HepG2 (cell line): ENCODE measurements at regions not wholly inside any gene's neighbourhood (a gene's known extent, or its start where the extent isn't known, plus 50 kb on each side); places are given as distances from the start of the nearest gene placed in this dataset.

Source experiments
- ATAC-seq: fragments of 200-7000 bp; cut with Tn5 transposase; 3 replicates; pipeline ENCODE4 v1.9.1; 2020; ENCODE audit warnings: mild to moderate bottlenecking, moderate library complexity
- BruUV-seq: library from RNA; stranded (reverse); fragments of 400-500 nt; replicated peaks from 2 replicates; lab custom pipeline; 2021; lab: Mats Ljungman, UMichigan
- CTCF ChIA-PET: fragments of 300-600 bp; formaldehyde crosslinking; extraction: SDS; loops from one replicate; lab custom pipeline; 2021; ENCODE audit warnings: low total read pairs, inconsistent platforms, low intra/inter-chr PET ratio; lab: Yijun Ruan, JAX
- POLR2A ChIA-PET: fragments of 350-600 bp; sonication (Branson Sonifier 250); formaldehyde crosslinking; loops from one replicate; lab custom pipeline; 2020; ENCODE audit warnings: antibody characterized with exemption, inconsistent platforms; lab: Yijun Ruan, JAX
- DNase-seq: peaks from one replicate; pipeline ENCODE4 v3.0.0-alpha.2; 2015; ENCODE audit warnings: low spot score
- FAIRE-seq: peaks from 3 replicates; lab custom pipeline; 2011; peaks lifted over from hg19 to GRCh38; lab: Jason Lieb, UNC
- H2AFZ ChIP-seq: one replicate; pipeline ENCODE4 v1.6.1; 2011; ENCODE audit warnings: low read length, inconsistent platforms
- H3K27ac ChIP-seq: fragments of 300-600 bp; 3 replicates; pipeline ENCODE4 v1.8.0; 2011; ENCODE audit warnings: mixed run types, mild to moderate bottlenecking, mixed read lengths, low read length, inconsistent platforms; ENCODE audit not compliant: insufficient read depth; ENCODE audit errors: extremely low read length
- H3K27me3 ChIP-seq, 2 experiments: fragments of 200-600 bp in 1 of 2; 2 replicates in 1 of 2; 3 replicates in 1 of 2; pipeline versions ENCODE4 v1.6.0 to v1.8.0; 2011; ENCODE audit warnings: low read length in 2 of 2, mild to moderate bottlenecking in 2 of 2, moderate library complexity in 2 of 2, inconsistent platforms in 1 of 2; ENCODE audit not compliant: insufficient read depth in 2 of 2, control insufficient read depth in 1 of 2
- H3K36me3 ChIP-seq, 2 experiments: fragments of 200-600 bp in 1 of 2; replicated peaks in 1 of 2; 2 replicates in 1 of 2; 3 replicates in 1 of 2; pipeline versions ENCODE4 v1.5.1 to v1.8.0; 2011; ENCODE audit warnings: low read length in 2 of 2, inconsistent platforms in 1 of 2; ENCODE audit not compliant: insufficient read depth in 2 of 2, control insufficient read depth in 1 of 2
- H3K4me1 ChIP-seq: 2 replicates; pipeline ENCODE4 v1.5.1; 2012; ENCODE audit warnings: low read length, inconsistent platforms; ENCODE audit not compliant: insufficient read depth
- H3K4me2 ChIP-seq: 2 replicates; pipeline ENCODE4 v1.6.0; 2011; ENCODE audit warnings: low read depth, low read length, inconsistent platforms
- H3K4me3 ChIP-seq, 3 experiments: fragments of 200-600 bp in 1 of 3; sonication (generic), shearing (Covaris generic) in 1 of 3; replicated peaks in 1 of 3; 2 replicates each; pipeline ENCODE4 v1.5.1; 2011 to 2016; ENCODE audit warnings: low read length in 3 of 3, inconsistent platforms in 2 of 3, low read depth in 2 of 3, mild to moderate bottlenecking in 2 of 3, control low read depth in 1 of 3, mixed read lengths in 1 of 3; ENCODE audit not compliant: insufficient read depth in 1 of 3
- H3K79me2 ChIP-seq: one replicate; pipeline ENCODE4 v1.6.1; 2011; ENCODE audit warnings: low read length, inconsistent platforms; ENCODE audit not compliant: insufficient read depth
- H3K9ac ChIP-seq: 2 replicates; pipeline ENCODE4 v1.6.0; 2011; ENCODE audit warnings: mild to moderate bottlenecking, low read depth, low read length, inconsistent platforms; ENCODE audit not compliant: insufficient read depth
- H3K9me3 ChIP-seq: 2 replicates; pipeline ENCODE4 v1.5.1; 2012; ENCODE audit warnings: mild to moderate bottlenecking, low read length
- H4K20me1 ChIP-seq: 2 replicates; pipeline ENCODE4 v1.6.0; 2011; ENCODE audit warnings: inconsistent platforms, mild to moderate bottlenecking, low read length, moderate library complexity; ENCODE audit not compliant: insufficient read depth
- SIX1 ChIP-seq: sonication (generic); formaldehyde crosslinking; IDR thresholded peaks from 2 replicates; pipeline ENCODE4 v1.4.0; 2020; ENCODE audit warnings: missing genetic modification reagents, borderline replicate concordance
- SOX13 ChIP-seq, 3 experiments: fragments of 450-650 bp in 1 of 3; sonication (generic) in 1 of 3; formaldehyde crosslinking in 1 of 3; IDR thresholded peaks in 2 of 3; conservative IDR thresholded peaks in 1 of 3; 2 replicates each; pipeline versions ENCODE4 v1.5.0 to v1.6.1; 2016 to 2020; ENCODE audit warnings: antibody characterized with exemption in 1 of 3, mild to moderate bottlenecking in 1 of 3, missing compliant biosample characterization in 1 of 3, missing genetic modification reagents in 1 of 3, moderate library complexity in 1 of 3
- WGBS: methylation state at CpG from one replicate; pipeline ENCODE4 v1.1.6; 2017; ENCODE audit warnings: low lambda C conversion rate; 5-methylcytosine and 5-hydroxymethylcytosine counted together
- in situ Hi-C: cut with HindIII; loops from 2 replicates; pipeline ENCODE4 v1.10.0; 2017; ENCODE audit warnings: low pct_unique_long_range_greater_than_20kb; ENCODE audit not compliant: extremely low pct_ligation_motif_present
- intact Hi-C: fragments of 100-400 bp; cut with micrococcal nuclease; formaldehyde crosslinking; loops from one replicate; pipeline ENCODE4 v1.10.0; 2022; ENCODE audit not compliant: unreplicated experiment
- TF ChIP-seq, protein P1 (sequence below): sonication (generic); formaldehyde crosslinking; IDR thresholded peaks from 2 replicates; pipeline ENCODE4 v1.4.0; 2020; ENCODE audit warnings: mild to moderate bottlenecking, missing genetic modification reagents
- TF ChIP-seq, protein P2 (sequence below): sonication (generic); formaldehyde crosslinking; IDR thresholded peaks from 2 replicates; pipeline ENCODE4 v1.5.1; 2020; ENCODE audit warnings: mild to moderate bottlenecking, missing genetic modification reagents, borderline replicate concordance
- TF ChIP-seq, protein P3 (sequence below): sonication (generic); formaldehyde crosslinking; IDR thresholded peaks from 2 replicates; pipeline ENCODE4 v1.4.0; 2020; ENCODE audit warnings: missing genetic modification reagents
- TF ChIP-seq, protein P4 (sequence below): IDR thresholded peaks from 2 replicates; pipeline ENCODE4 v1.6.1; 2018; ENCODE audit warnings: missing genetic modification reagents, mild to moderate bottlenecking, missing compliant biosample characterization

DNA sequence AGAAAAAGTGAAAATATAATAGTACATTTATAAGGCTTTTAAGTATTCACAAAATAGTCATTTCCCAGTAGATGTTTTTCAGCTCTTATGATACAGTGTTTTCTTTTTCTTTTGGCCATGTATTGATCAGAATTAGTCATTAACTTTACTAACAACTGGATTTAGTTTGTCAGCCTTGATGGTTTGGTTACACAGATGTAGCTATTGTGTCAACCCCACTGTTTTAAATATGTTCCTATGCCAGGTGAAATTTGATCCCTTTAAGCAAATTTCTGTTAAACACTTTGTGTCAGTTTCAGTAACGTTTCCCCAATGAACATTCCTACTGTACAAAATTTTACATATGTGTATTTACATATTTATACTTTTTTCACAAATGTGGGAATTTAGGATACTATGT lies 261.5 kb upstream of the STARD13 start:
- no peak for DNase-seq
- POLR2A ChIA-PET = interaction anchor here (0.6 to 0.8 kb wide), 2 partner anchors 96 to 132 kb away, joined by 3 read pairs; no protein-coding TSS in a partner anchor
- intact Hi-C loops (no loop called here), in situ Hi-C loops (loop anchor here (10.0 to 25.0 kb wide), 2 partner anchors 322 to 960 kb away; partner anchors contain the start of gene PDS5B)
- no peak overlapping the region for H3K4me2 ChIP-seq
- no peaks in the 10 kb centered on the region; a peak in 1 of 5 replicates for H3K27me3 ChIP-seq
- CTCF ChIA-PET = no interaction called here
- no peaks in the 10 kb centered on the region for H3K79me2 ChIP-seq
- no peak for FAIRE-seq
- no peak overlapping the region for H3K4me3 ChIP-seq
- no peak overlapping the region for H3K27ac ChIP-seq
- no peaks in the 10 kb centered on the region for H3K9me3 ChIP-seq
- no peaks in the 10 kb centered on the region for H4K20me1 ChIP-seq
- 13% methylated on average over 1 of the region's 1 CpG for WGBS
- H2AFZ ChIP-seq = no peak overlapping the region
- H3K9ac ChIP-seq = no peak overlapping the region
- no TSS peak for BruUV-seq
- no peak for ATAC-seq
- H3K4me1 ChIP-seq = peaks cover 23% of the 10 kb centered on the region
- H3K36me3 ChIP-seq = no peaks in the 10 kb centered on the region; a peak in 3 of 5 replicates
- TF ChIP-seq SIX1 = peak; percentile 94
- TF ChIP-seq, protein P1, sequence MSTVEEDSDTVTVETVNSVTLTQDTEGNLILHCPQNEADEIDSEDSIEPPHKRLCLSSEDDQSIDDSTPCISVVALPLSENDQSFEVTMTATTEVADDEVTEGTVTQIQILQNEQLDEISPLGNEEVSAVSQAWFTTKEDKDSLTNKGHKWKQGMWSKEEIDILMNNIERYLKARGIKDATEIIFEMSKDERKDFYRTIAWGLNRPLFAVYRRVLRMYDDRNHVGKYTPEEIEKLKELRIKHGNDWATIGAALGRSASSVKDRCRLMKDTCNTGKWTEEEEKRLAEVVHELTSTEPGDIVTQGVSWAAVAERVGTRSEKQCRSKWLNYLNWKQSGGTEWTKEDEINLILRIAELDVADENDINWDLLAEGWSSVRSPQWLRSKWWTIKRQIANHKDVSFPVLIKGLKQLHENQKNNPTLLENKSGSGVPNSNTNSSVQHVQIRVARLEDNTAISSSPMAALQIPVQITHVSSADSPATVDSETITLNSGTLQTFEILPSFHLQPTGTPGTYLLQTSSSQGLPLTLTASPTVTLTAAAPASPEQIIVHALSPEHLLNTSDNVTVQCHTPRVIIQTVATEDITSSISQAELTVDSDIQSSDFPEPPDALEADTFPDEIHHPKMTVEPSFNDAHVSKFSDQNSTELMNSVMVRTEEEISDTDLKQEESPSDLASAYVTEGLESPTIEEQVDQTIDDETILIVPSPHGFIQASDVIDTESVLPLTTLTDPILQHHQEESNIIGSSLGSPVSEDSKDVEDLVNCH = no peak
- TF ChIP-seq, protein P2, sequence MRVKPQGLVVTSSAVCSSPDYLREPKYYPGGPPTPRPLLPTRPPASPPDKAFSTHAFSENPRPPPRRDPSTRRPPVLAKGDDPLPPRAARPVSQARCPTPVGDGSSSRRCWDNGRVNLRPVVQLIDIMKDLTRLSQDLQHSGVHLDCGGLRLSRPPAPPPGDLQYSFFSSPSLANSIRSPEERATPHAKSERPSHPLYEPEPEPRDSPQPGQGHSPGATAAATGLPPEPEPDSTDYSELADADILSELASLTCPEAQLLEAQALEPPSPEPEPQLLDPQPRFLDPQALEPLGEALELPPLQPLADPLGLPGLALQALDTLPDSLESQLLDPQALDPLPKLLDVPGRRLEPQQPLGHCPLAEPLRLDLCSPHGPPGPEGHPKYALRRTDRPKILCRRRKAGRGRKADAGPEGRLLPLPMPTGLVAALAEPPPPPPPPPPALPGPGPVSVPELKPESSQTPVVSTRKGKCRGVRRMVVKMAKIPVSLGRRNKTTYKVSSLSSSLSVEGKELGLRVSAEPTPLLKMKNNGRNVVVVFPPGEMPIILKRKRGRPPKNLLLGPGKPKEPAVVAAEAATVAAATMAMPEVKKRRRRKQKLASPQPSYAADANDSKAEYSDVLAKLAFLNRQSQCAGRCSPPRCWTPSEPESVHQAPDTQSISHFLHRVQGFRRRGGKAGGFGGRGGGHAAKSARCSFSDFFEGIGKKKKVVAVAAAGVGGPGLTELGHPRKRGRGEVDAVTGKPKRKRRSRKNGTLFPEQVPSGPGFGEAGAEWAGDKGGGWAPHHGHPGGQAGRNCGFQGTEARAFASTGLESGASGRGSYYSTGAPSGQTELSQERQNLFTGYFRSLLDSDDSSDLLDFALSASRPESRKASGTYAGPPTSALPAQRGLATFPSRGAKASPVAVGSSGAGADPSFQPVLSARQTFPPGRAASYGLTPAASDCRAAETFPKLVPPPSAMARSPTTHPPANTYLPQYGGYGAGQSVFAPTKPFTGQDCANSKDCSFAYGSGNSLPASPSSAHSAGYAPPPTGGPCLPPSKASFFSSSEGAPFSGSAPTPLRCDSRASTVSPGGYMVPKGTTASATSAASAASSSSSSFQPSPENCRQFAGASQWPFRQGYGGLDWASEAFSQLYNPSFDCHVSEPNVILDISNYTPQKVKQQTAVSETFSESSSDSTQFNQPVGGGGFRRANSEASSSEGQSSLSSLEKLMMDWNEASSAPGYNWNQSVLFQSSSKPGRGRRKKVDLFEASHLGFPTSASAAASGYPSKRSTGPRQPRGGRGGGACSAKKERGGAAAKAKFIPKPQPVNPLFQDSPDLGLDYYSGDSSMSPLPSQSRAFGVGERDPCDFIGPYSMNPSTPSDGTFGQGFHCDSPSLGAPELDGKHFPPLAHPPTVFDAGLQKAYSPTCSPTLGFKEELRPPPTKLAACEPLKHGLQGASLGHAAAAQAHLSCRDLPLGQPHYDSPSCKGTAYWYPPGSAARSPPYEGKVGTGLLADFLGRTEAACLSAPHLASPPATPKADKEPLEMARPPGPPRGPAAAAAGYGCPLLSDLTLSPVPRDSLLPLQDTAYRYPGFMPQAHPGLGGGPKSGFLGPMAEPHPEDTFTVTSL (CRISPR knock-in tag) = peak; percentile 19; the same call in 1 of the 2 replicates
- no peak for TF ChIP-seq SOX13 (IDR thresholded peaks at IDR 0.05)
- peak in 1 of 2 experiments; percentile 55; a peak in 1 of 4 replicates for TF ChIP-seq SOX13 (CRISPR knock-in tag; conservative IDR thresholded peaks at IDR 0.05 in 1 of 2, IDR thresholded peaks at IDR 0.05 in 1 of 2)
- TF ChIP-seq, protein P3, sequence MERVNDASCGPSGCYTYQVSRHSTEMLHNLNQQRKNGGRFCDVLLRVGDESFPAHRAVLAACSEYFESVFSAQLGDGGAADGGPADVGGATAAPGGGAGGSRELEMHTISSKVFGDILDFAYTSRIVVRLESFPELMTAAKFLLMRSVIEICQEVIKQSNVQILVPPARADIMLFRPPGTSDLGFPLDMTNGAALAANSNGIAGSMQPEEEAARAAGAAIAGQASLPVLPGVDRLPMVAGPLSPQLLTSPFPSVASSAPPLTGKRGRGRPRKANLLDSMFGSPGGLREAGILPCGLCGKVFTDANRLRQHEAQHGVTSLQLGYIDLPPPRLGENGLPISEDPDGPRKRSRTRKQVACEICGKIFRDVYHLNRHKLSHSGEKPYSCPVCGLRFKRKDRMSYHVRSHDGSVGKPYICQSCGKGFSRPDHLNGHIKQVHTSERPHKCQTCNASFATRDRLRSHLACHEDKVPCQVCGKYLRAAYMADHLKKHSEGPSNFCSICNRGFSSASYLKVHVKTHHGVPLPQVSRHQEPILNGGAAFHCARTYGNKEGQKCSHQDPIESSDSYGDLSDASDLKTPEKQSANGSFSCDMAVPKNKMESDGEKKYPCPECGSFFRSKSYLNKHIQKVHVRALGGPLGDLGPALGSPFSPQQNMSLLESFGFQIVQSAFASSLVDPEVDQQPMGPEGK (CRISPR knock-in tag) = no peak
- TF ChIP-seq, protein P4, sequence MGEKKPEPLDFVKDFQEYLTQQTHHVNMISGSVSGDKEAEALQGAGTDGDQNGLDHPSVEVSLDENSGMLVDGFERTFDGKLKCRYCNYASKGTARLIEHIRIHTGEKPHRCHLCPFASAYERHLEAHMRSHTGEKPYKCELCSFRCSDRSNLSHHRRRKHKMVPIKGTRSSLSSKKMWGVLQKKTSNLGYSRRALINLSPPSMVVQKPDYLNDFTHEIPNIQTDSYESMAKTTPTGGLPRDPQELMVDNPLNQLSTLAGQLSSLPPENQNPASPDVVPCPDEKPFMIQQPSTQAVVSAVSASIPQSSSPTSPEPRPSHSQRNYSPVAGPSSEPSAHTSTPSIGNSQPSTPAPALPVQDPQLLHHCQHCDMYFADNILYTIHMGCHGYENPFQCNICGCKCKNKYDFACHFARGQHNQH = no peak
